ENCODE measurements at regions not wholly inside any gene's neighbourhood (a gene's known extent, or its start where the extent isn't known, plus 50 kb on each side); places are given as distances from the start of the nearest gene placed in this dataset.

- Histone ChIP-seq H3F3A (ENCODE audit: insufficient read depth) (no peaks in the 10 kb centered on the region), H3K27me3 (ENCODE audit: low read length) (no peaks in the 10 kb centered on the region), H3K9ac (ENCODE audit: low read length) (no peak overlapping the region), H3K4me2 (ENCODE audit: low read depth, low read length, poor library complexity, severe bottlenecking) (no peak overlapping the region), H3K9me2 (replicated peaks; ENCODE audit: insufficient read depth, low read length) (peaks cover 4% of the 10 kb centered on the region; the same call in 1 of the 2 replicates), H2AFZ (ENCODE audit: low read depth, low read length, severe bottlenecking) (no peak overlapping the region), H4K20me1 (ENCODE audit: low read depth, low read length) (no peaks in the 10 kb centered on the region), H3K4me3 (ENCODE audit: insufficient read depth, low read length, poor library complexity, severe bottlenecking) (no peak overlapping the region), H3K79me2 (ENCODE audit: insufficient read depth, low read length) (no peaks in the 10 kb centered on the region), H3K27ac (ENCODE audit: low read depth, low read length) (no peak overlapping the region), H3K9me3 (ENCODE audit: insufficient read depth, low read length) (no peaks in the 10 kb centered on the region), H3K36me3 (ENCODE audit: low read length) (no peaks in the 10 kb centered on the region)
- no peak for TF ChIP-seq EZH2phosphoT487 (conservative IDR thresholded peaks at IDR 0.05; ENCODE audit: low read length)
- TF ChIP-seq CTCF (IDR thresholded peaks at IDR 0.05; ENCODE audit: insufficient read depth, low read length, poor library complexity, severe bottlenecking): no peak
Observed at GRCh38 chr3:77772459-77772858, 732.6 kb downstream of the ROBO2 start.

GRCh38 chr3:77773084-77773483 lies 733.2 kb downstream of the ROBO2 start:
- Histone ChIP-seq H3K9me2 (replicated peaks; ENCODE audit: insufficient read depth, low read length) (peaks cover 4% of the 10 kb centered on the region; the same call in 1 of the 2 replicates), H3K9me3 (ENCODE audit: insufficient read depth, low read length) (no peaks in the 10 kb centered on the region), H3K36me3 (ENCODE audit: low read length) (no peaks in the 10 kb centered on the region), H3K27ac (ENCODE audit: low read depth, low read length) (no peak overlapping the region), H3K27me3 (ENCODE audit: low read length) (no peaks in the 10 kb centered on the region), H2AFZ (ENCODE audit: low read depth, low read length, severe bottlenecking) (no peak overlapping the region), H4K20me1 (ENCODE audit: low read depth, low read length) (no peaks in the 10 kb centered on the region), H3K4me2 (ENCODE audit: low read depth, low read length, poor library complexity, severe bottlenecking) (no peak overlapping the region), H3K79me2 (ENCODE audit: insufficient read depth, low read length) (no peaks in the 10 kb centered on the region), H3F3A (ENCODE audit: insufficient read depth) (no peaks in the 10 kb centered on the region), H3K9ac (ENCODE audit: low read length) (no peak overlapping the region), H3K4me3 (ENCODE audit: insufficient read depth, low read length, poor library complexity, severe bottlenecking) (no peak overlapping the region)
- TF ChIP-seq EZH2phosphoT487 (conservative IDR thresholded peaks at IDR 0.05; ENCODE audit: low read length): no peak
- no peak for TF ChIP-seq CTCF (IDR thresholded peaks at IDR 0.05; ENCODE audit: insufficient read depth, low read length, poor library complexity, severe bottlenecking)

GRCh38 chr3:77780278-77780996 lies 740.5 kb downstream of the ROBO2 start:
- Histone ChIP-seq H3F3A (ENCODE audit: insufficient read depth) (no peaks in the 10 kb centered on the region), H3K4me3 (ENCODE audit: insufficient read depth, low read length, poor library complexity, severe bottlenecking) (no peak overlapping the region), H4K20me1 (ENCODE audit: low read depth, low read length) (no peaks in the 10 kb centered on the region), H3K9ac (ENCODE audit: low read length) (no peak overlapping the region), H3K27ac (ENCODE audit: low read depth, low read length) (no peak overlapping the region), H3K36me3 (ENCODE audit: low read length) (no peaks in the 10 kb centered on the region), H3K9me3 (ENCODE audit: insufficient read depth, low read length) (no peaks in the 10 kb centered on the region), H3K27me3 (ENCODE audit: low read length) (no peaks in the 10 kb centered on the region), H3K4me2 (ENCODE audit: low read depth, low read length, poor library complexity, severe bottlenecking) (no peak overlapping the region), H3K9me2 (replicated peaks; ENCODE audit: insufficient read depth, low read length) (no peaks in the 10 kb centered on the region), H3K79me2 (ENCODE audit: insufficient read depth, low read length) (no peaks in the 10 kb centered on the region), H2AFZ (ENCODE audit: low read depth, low read length, severe bottlenecking) (no peak overlapping the region)
- TF ChIP-seq CTCF (IDR thresholded peaks at IDR 0.05; ENCODE audit: insufficient read depth, low read length, poor library complexity, severe bottlenecking) (no peak), EZH2phosphoT487 (conservative IDR thresholded peaks at IDR 0.05; ENCODE audit: low read length) (no peak)
